ENCODE measurements at regions not wholly inside any gene's neighbourhood (a gene's known extent, or its start where the extent isn't known, plus 50 kb on each side); places are given as distances from the start of the nearest gene placed in this dataset.

DNA sequence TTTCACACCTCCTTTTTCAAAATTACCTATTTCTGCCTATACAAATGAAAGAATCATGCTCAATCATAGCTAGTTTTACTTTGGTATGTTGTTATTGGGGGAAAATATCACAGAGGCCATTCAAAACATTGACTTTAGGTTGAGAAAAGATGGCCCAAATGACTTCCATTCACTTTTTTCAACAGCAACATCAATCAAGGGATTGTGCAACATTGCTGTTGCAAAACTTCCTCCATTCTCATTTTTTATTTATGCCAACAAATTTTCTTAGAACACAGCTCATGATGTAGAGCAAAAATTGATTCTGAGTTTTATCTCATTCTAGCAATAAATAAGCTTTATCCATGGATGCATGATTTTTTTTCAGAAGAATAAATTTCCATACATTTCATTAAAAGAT is 93.6 kb upstream of the RORB start:
- intact Hi-C loops (cut with DNase I): no loop called here
- TF ChIP-seq POLR2AphosphoS5 (IDR thresholded peaks at IDR 0.05): no peak
- no peak for TF ChIP-seq POLR2A (IDR thresholded peaks at IDR 0.05; ENCODE audit: low read depth)
- TF ChIP-seq, protein P1, sequence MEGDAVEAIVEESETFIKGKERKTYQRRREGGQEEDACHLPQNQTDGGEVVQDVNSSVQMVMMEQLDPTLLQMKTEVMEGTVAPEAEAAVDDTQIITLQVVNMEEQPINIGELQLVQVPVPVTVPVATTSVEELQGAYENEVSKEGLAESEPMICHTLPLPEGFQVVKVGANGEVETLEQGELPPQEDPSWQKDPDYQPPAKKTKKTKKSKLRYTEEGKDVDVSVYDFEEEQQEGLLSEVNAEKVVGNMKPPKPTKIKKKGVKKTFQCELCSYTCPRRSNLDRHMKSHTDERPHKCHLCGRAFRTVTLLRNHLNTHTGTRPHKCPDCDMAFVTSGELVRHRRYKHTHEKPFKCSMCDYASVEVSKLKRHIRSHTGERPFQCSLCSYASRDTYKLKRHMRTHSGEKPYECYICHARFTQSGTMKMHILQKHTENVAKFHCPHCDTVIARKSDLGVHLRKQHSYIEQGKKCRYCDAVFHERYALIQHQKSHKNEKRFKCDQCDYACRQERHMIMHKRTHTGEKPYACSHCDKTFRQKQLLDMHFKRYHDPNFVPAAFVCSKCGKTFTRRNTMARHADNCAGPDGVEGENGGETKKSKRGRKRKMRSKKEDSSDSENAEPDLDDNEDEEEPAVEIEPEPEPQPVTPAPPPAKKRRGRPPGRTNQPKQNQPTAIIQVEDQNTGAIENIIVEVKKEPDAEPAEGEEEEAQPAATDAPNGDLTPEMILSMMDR (IDR thresholded peaks at IDR 0.05): no peak
- TF ChIP-seq EP300 (IDR thresholded peaks at IDR 0.05): no peak
- H3K4me1 ChIP-seq: no peaks in the 10 kb centered on the region
- H3K9me3 ChIP-seq: peaks cover 0 to 17% (median 4%) of the 10 kb centered on the region in 4 donors
- DNase-seq (ENCODE audit: extremely low spot score): no peak
- H3K27ac ChIP-seq (replicated peaks in 1 of 4): no peak overlapping the region
- H3K36me3 ChIP-seq: no peaks in the 10 kb centered on the region
- H3K27me3 ChIP-seq: no peaks in the 10 kb centered on the region
- no peak overlapping the region for H3K4me3 ChIP-seq

DNA sequence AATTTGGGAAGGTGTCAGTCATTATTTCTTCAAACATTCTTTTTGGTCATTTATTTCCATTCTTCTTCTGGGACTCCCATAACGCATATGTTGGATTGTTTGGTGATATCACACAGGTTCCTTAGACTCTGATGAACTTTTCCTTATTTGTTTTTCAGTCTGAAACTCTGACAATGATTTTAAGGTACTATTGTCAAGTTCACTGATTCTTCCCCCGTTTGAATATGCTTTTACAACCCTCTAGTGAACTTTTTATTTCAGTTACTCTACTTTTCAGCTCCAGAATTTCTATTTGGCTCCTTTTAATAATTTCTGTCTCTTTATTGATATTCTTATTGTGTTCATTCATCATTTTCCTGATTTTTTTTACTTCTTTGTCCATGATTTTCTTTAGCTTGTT is 92.5 kb upstream of the RORB start:
- Histone ChIP-seq H3K27me3 (no peaks in the 10 kb centered on the region), H3K27ac (replicated peaks in 1 of 4) (no peak overlapping the region), H3K36me3 (no peaks in the 10 kb centered on the region), H3K9me3 (peaks cover 0 to 17% (median 4%) of the 10 kb centered on the region in 4 donors), H3K4me3 (no peak overlapping the region), H3K4me1 (no peaks in the 10 kb centered on the region)
- TF ChIP-seq EP300 (IDR thresholded peaks at IDR 0.05) (no peak), POLR2A (IDR thresholded peaks at IDR 0.05; ENCODE audit: low read depth) (no peak), POLR2AphosphoS5 (IDR thresholded peaks at IDR 0.05) (no peak)
- TF ChIP-seq, protein P1 (IDR thresholded peaks at IDR 0.05): no peak
- no peak for DNase-seq (ENCODE audit: extremely low spot score)
- 77% methylated on average over 2 of the region's 2 CpGs for WGBS
- intact Hi-C loops (cut with DNase I): no loop called here

DNA sequence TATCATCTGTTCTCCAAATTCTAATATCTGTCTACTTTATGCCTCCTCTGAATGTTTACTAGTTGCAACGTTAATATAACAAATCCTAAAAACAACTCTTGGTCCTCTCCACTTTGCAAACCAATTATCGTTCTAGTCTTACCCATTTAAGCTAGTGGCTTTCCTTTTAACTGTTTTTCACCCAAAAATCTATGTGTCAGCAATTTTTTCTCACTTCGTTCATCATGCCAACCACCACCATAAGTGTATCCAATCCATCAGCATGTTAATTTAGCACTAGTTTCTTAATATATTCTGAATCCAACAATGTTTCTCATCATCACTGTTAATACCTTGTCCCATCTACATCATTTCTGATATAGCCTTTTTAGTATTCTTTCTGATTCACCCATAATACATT is 90.0 kb upstream of the RORB start:
- WGBS: 83% methylated on average over 3 of the region's 3 CpGs

DNA sequence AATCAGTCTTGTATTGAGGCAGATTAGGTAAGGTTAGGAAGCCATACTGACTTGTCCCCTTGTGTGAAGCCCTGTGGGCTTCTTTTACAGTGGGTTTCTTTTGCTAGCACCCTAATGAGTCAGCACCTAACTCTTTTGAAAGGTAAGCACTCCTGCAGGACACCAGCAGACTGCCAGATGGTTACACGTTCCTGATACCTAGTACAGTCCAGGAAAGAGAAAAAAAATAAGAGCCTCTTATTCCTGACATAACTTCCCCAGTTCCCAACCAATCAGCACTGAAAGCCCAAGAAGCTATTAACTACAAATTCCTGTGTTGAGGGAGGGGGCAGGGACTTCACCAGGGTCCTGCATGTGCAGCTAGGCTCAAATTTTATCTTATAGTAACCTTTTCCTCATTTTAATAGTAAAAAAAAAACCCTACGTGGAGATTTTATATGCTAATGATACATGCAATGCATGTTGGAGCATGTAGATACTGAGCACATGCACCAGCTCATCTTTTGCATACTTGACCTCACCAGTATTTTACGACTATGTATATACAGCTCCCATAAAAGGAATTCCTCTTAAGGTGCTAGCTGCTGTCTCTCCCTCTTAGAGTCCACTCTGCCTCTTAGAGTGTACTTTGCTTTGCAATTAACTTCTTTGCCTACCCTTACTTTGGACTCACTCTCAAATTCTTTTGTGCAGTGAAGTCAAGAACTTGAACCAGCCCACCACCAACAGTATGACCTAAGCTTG is 84.7 kb upstream of the RORB start:
- Histone ChIP-seq H3K27ac (replicated peaks in 1 of 4) (no peak overlapping the region), H3K9me3 (no peaks in the 10 kb centered on the region), H3K36me3 (no peaks in the 10 kb centered on the region), H3K4me3 (no peak overlapping the region), H3K4me1 (no peaks in the 10 kb centered on the region), H3K27me3 (no peaks in the 10 kb centered on the region)
- no peak for DNase-seq (ENCODE audit: extremely low spot score)
- intact Hi-C loops (cut with DNase I): no loop called here
- WGBS: 73% methylated on average over 3 of the region's 3 CpGs
- no peak for TF ChIP-seq EP300 (IDR thresholded peaks at IDR 0.05)
- TF ChIP-seq, protein P1 (IDR thresholded peaks at IDR 0.05): no peak
- TF ChIP-seq POLR2AphosphoS5 (IDR thresholded peaks at IDR 0.05): no peak

More for the DNA sequence above, 90.0 kb upstream of the RORB start:
- no peaks in the 10 kb centered on the region for H3K36me3 ChIP-seq
- no peak for DNase-seq (ENCODE audit: extremely low spot score)
- intact Hi-C loops (cut with DNase I): no loop called here
- no peaks in the 10 kb centered on the region for H3K27me3 ChIP-seq
- H3K4me3 ChIP-seq: no peak overlapping the region
- no peak overlapping the region for H3K27ac ChIP-seq (replicated peaks in 1 of 4)
- no peaks in the 10 kb centered on the region for H3K4me1 ChIP-seq
- TF ChIP-seq POLR2A (IDR thresholded peaks at IDR 0.05; ENCODE audit: low read depth) (no peak), POLR2AphosphoS5 (IDR thresholded peaks at IDR 0.05) (no peak), EP300 (IDR thresholded peaks at IDR 0.05) (no peak)
- TF ChIP-seq, protein P1 (IDR thresholded peaks at IDR 0.05): no peak
- H3K9me3 ChIP-seq: peaks cover 0 to 17% (median 4%) of the 10 kb centered on the region in 4 donors

DNA sequence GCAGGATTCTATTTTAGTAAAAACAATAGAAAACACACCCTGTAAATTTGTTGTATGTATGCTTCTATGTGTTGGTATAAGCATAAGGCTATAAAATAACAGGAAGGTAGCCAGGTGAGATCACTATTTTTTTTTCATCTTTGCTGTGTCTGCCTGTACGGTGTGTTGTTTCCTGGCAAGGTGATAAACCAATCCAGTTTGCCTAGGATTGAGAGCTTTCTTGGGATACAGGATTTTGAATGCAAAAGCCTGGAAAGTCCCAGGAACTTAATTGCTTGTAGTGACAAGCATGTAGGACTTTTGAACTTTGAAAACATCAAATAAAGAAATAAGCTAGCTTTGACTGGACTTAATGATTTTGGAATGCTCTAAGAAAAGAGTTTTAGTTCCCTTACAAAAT is 83.3 kb upstream of the RORB start:
- no peaks in the 10 kb centered on the region for H3K9me3 ChIP-seq
- WGBS: 68% methylated on average over 1 of the region's 1 CpG
- H3K27me3 ChIP-seq: no peaks in the 10 kb centered on the region
- H3K27ac ChIP-seq (replicated peaks in 1 of 4): no peak overlapping the region
- no peak for DNase-seq (ENCODE audit: extremely low spot score)
- TF ChIP-seq POLR2AphosphoS5 (IDR thresholded peaks at IDR 0.05) (no peak), EP300 (IDR thresholded peaks at IDR 0.05) (no peak), POLR2A (IDR thresholded peaks at IDR 0.05; ENCODE audit: low read depth) (no peak)
- TF ChIP-seq, protein P1 (IDR thresholded peaks at IDR 0.05): no peak
- H3K4me3 ChIP-seq: no peak overlapping the region
- H3K4me1 ChIP-seq: no peaks in the 10 kb centered on the region
- intact Hi-C loops (cut with DNase I): no loop called here
- H3K36me3 ChIP-seq: no peaks in the 10 kb centered on the region

Data from esophagus muscularis mucosa (tissue), 4 donors.